A549 (cell line): ENCODE measurements at regions not wholly inside any gene's neighbourhood (a gene's known extent, or its start where the extent isn't known, plus 50 kb on each side); places are given as distances from the start of the nearest gene placed in this dataset.

ENCODE experiments used
- ATAC-seq, 2 experiments: fragments of 200-7000 bp in 1 of 2; fragments of >200 bp in 1 of 2; cut with Nextera tagmentation in 1 of 2; cut with Tn5 transposase in 1 of 2; 3 replicates each; pipeline versions ENCODE4 v1.8.0 to v1.9.1; 2018 to 2020; ENCODE audit warnings: mild to moderate bottlenecking in 1 of 2, moderate library complexity in 1 of 2
- CTCF ChIA-PET: fragments of 300-600 bp; sonication (Branson Sonifier 250); formaldehyde crosslinking; extraction: SDS; loops from one replicate; lab custom pipeline; 2021; ENCODE audit warnings: antibody characterized with exemption, inconsistent platforms; lab: Yijun Ruan, JAX
- POLR2A ChIA-PET: fragments of 350-600 bp; formaldehyde crosslinking; extraction: SDS; loops from one replicate; lab custom pipeline; 2021; ENCODE audit warnings: antibody characterized with exemption, inconsistent platforms; lab: Yijun Ruan, JAX
- DNase-seq, 2 experiments: peaks; one replicate each; pipeline versions ENCODE4 v3.0.0 to v3.0.0-alpha.2; 2011 to 2016; ENCODE audit warnings: low read depth in 1 of 2, low spot score in 1 of 2
- FAIRE-seq: peaks from 2 replicates; lab custom pipeline; 2011; peaks lifted over from hg19 to GRCh38; lab: Jason Lieb, UNC
- H3K27ac ChIP-seq, 2 experiments: fragments of >200 bp; sonication (Bioruptor Twin); formaldehyde crosslinking; 3 replicates each; pipeline ENCODE4 v1.5.1; 2016 to 2017
- H3K4me1 ChIP-seq: fragments of >200 bp; sonication (Bioruptor Twin); formaldehyde crosslinking; 3 replicates; pipeline ENCODE4 v1.6.1; 2016
- H3K4me2 ChIP-seq: fragments of >200 bp; sonication (Bioruptor Twin); formaldehyde crosslinking; 3 replicates; pipeline ENCODE4 v1.6.1; 2016
- H3K4me3 ChIP-seq: fragments of >200 bp; sonication (Bioruptor Twin); formaldehyde crosslinking; 3 replicates; pipeline ENCODE4 v1.5.1; 2016
- H3K9me3 ChIP-seq: fragments of >200 bp; sonication (Bioruptor Twin); formaldehyde crosslinking; 3 replicates; pipeline ENCODE4 v1.6.1; 2016
- CEBPB ChIP-seq, 2 experiments: fragments of >200 bp in 1 of 2; sonication (Bioruptor Twin) in 1 of 2; formaldehyde crosslinking in 1 of 2; IDR thresholded peaks; 2 replicates each; pipeline ENCODE4 v1.6.1; 2012 to 2016
- CHD2 ChIP-seq: fragments of 150-350 bp; IDR thresholded peaks from 2 replicates; pipeline ENCODE4 v1.6.1; 2014; ENCODE audit warnings: low read length; ENCODE audit not compliant: partially characterized antibody
- CTCF ChIP-seq: fragments of >200 bp; sonication (Bioruptor Twin); formaldehyde crosslinking; IDR thresholded peaks from 3 replicates; pipeline ENCODE4 v1.5.1; 2016
- FOSB ChIP-seq: fragments of 250-450 bp; sonication (Bioruptor Pico); IDR thresholded peaks from 2 replicates; pipeline ENCODE4 v1.5.0; 2020; ENCODE audit warnings: mild to moderate bottlenecking, moderate library complexity
- FOSL2 ChIP-seq, 2 experiments: fragments of 450-650 bp in 1 of 2; fragments of >200 bp in 1 of 2; sonication (Bioruptor Twin) in 1 of 2; formaldehyde crosslinking; IDR thresholded peaks; 2 replicates each; pipeline versions ENCODE4 v1.5.0 to v1.6.1; 2016 to 2020; ENCODE audit warnings: mild to moderate bottlenecking in 1 of 2, moderate library complexity in 1 of 2
- FOXS1 ChIP-seq: fragments of 250-450 bp; sonication (Bioruptor Pico); IDR thresholded peaks from 2 replicates; pipeline ENCODE4 v1.5.0; 2020; ENCODE audit warnings: mild to moderate bottlenecking, moderate library complexity
- GATA3 ChIP-seq: IDR thresholded peaks from 2 replicates; pipeline ENCODE4 v1.6.1; 2012; ENCODE audit warnings: borderline replicate concordance
- HOXB13 ChIP-seq: fragments of 250-450 bp; sonication (Bioruptor Pico); IDR thresholded peaks from 2 replicates; pipeline ENCODE4 v1.5.0; 2020; ENCODE audit warnings: low read depth, mild to moderate bottlenecking, moderate library complexity
- JUN ChIP-seq, 2 experiments: fragments of >200 bp; sonication (Bioruptor Twin); formaldehyde crosslinking; IDR thresholded peaks; 2 replicates in 1 of 2; 3 replicates in 1 of 2; pipeline ENCODE4 v1.6.1; 2016 to 2017
- JUNB ChIP-seq: fragments of >200 bp; sonication (Bioruptor Twin); formaldehyde crosslinking; IDR thresholded peaks from 2 replicates; pipeline ENCODE4 v1.6.1; 2016
- KDM1A ChIP-seq: fragments of 200-600 bp; sonication (generic); IDR thresholded peaks from 2 replicates; pipeline ENCODE4 v1.6.1; 2016; ENCODE audit warnings: low read depth, mild to moderate bottlenecking
- MAX ChIP-seq: IDR thresholded peaks from 2 replicates; pipeline ENCODE4 v1.6.1; 2012
- MYC ChIP-seq: IDR thresholded peaks from 2 replicates; pipeline ENCODE4 v1.6.1; 2012; ENCODE audit warnings: mild to moderate bottlenecking, inconsistent platforms, low read length, improper control_type of control experiment, borderline replicate concordance
- NFE2L2 ChIP-seq: fragments of 150-350 bp; conservative IDR thresholded peaks from 2 replicates; pipeline ENCODE4 v1.6.1; 2014; ENCODE audit warnings: low read length
- NPAS2 ChIP-seq: fragments of 250-450 bp; sonication (Bioruptor Pico); IDR thresholded peaks from 2 replicates; pipeline ENCODE4 v1.8.0; 2022; ENCODE audit warnings: mild to moderate bottlenecking, moderate library complexity, borderline replicate concordance
- NR3C1 ChIP-seq: fragments of >200 bp; sonication (Bioruptor Twin); formaldehyde crosslinking; IDR thresholded peaks from 3 replicates; pipeline ENCODE4 v1.6.1; 2017
- PHF8 ChIP-seq: fragments of 200-600 bp; sonication (generic); IDR thresholded peaks from 2 replicates; pipeline ENCODE4 v1.6.1; 2016; ENCODE audit warnings: low read depth, mild to moderate bottlenecking, antibody characterized with exemption, moderate library complexity, borderline replicate concordance
- POLR2A ChIP-seq: IDR thresholded peaks from 2 replicates; pipeline ENCODE4 v1.6.1; 2012; ENCODE audit warnings: mild to moderate bottlenecking, low read length
- POLR2AphosphoS2 ChIP-seq: conservative IDR thresholded peaks from 2 replicates; pipeline ENCODE4 v1.6.1; 2012; ENCODE audit warnings: low read length, improper control_type of control experiment, inconsistent platforms
- RARB ChIP-seq: fragments of 250-450 bp; sonication (Bioruptor Pico); IDR thresholded peaks from 2 replicates; pipeline ENCODE4 v1.8.0; 2021; ENCODE audit warnings: mild to moderate bottlenecking, moderate library complexity
- WGBS: methylation state at CpG from one replicate; pipeline ENCODE4 v1.1.6; 2017; ENCODE audit errors: missing lambda C conversion rate; 5-methylcytosine and 5-hydroxymethylcytosine counted together
- TF ChIP-seq, protein P1 (sequence below): fragments of 150-350 bp; IDR thresholded peaks from 2 replicates; pipeline ENCODE4 v1.6.1; 2014; ENCODE audit warnings: low read depth, mild to moderate bottlenecking, low read length
- TF ChIP-seq, protein P2 (sequence below): IDR thresholded peaks from 2 replicates; pipeline ENCODE4 v1.6.1; 2012; ENCODE audit warnings: low read depth, borderline replicate concordance
- TF ChIP-seq, protein P3 (sequence below): fragments of 250-450 bp; sonication (Bioruptor Pico); IDR thresholded peaks from 2 replicates; pipeline ENCODE4 v1.5.0; 2021; ENCODE audit warnings: mild to moderate bottlenecking, moderate library complexity, borderline replicate concordance

DNA sequence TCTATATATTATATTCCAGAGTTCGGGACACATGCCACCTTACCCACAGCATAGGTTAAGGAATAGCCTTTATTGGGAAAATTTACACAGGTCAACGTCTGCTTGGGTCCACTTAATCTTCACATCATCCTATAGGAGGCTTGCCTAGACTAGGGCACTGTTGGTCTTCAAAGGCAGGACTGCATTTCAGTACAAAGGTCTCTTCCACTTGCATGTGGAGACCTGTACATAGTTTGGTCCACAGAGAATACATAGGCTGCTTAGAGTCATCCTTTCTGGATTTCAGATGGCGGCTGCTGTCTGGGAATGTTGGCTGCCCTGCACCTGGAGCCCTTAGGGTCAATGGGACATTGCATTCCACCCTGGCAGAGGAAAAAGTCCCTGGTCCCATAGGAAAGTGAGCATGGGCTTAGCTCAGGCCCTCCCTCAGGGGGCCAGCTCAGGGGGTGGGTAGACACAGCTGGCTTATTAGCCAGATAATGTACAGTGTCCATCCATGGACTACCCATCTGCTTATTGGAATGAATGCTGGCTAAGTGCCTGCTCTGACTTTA is 75.3 kb upstream of the TGFBR2 start (continued):
- TF ChIP-seq CTCF (no peak), MAX (no peak), NPAS2 (CRISPR knock-in tag) (no peak), RARB (CRISPR knock-in tag) (no peak), POLR2A (no peak), CEBPB (IDR thresholded peaks at IDR 0.05) (no peak), CHD2 (no peak)
- TF ChIP-seq, protein P1, sequence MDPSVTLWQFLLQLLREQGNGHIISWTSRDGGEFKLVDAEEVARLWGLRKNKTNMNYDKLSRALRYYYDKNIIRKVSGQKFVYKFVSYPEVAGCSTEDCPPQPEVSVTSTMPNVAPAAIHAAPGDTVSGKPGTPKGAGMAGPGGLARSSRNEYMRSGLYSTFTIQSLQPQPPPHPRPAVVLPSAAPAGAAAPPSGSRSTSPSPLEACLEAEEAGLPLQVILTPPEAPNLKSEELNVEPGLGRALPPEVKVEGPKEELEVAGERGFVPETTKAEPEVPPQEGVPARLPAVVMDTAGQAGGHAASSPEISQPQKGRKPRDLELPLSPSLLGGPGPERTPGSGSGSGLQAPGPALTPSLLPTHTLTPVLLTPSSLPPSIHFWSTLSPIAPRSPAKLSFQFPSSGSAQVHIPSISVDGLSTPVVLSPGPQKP: no peak

DNA sequence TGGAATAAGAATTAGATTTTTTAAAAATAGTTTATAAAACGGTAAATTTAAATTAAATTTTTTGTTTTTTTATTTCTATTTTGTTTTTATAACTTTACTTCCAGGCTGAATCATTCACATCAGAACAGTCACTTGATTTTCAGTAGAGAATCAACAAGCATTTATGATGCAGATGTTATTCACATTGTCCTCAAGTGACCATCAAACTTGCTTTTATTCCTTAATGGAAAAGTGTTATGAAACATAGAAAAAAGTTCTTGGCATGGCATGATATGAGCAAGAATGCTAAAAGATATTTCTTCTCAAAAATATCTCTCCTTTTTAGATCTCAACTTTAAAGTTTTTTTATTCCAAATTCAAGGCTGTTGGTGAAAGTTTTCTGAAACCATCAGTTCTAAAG is 70.9 kb upstream of the TGFBR2 start:
- ChIA-PET POLR2A (no interaction called here), CTCF (no interaction called here)
- H3K27ac ChIP-seq: no peak overlapping the region
- TF ChIP-seq NFE2L2 (no peak), FOSB (CRISPR knock-in tag) (no peak), MAX (no peak), KDM1A (no peak), JUN (IDR thresholded peaks at IDR 0.05) (no peak), PHF8 (no peak), CEBPB (IDR thresholded peaks at IDR 0.05) (no peak), CTCF (no peak), POLR2AphosphoS2 (no peak), NPAS2 (CRISPR knock-in tag) (no peak)
- TF ChIP-seq, protein P2, sequence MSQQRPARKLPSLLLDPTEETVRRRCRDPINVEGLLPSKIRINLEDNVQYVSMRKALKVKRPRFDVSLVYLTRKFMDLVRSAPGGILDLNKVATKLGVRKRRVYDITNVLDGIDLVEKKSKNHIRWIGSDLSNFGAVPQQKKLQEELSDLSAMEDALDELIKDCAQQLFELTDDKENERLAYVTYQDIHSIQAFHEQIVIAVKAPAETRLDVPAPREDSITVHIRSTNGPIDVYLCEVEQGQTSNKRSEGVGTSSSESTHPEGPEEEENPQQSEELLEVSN: no peak
- DNase-seq (no peak), ATAC-seq (no peak), FAIRE-seq (no peak)
- no peaks in the 10 kb centered on the region; the same call in 2 of the 3 replicates for H3K9me3 ChIP-seq
- H3K4me3 ChIP-seq: no peak overlapping the region
- H3K4me2 ChIP-seq: no peak overlapping the region
- WGBS: 59% methylated on average over 1 of the region's 1 CpG
- peaks cover 13% of the 10 kb centered on the region for H3K4me1 ChIP-seq

GRCh38 chr3:30538791-30539190 is 67.6 kb upstream of the TGFBR2 start:
- Histone ChIP-seq H3K4me3 (no peak overlapping the region), H3K4me2 (peak overlapping the region; percentile 41), H3K27ac (peak overlapping the region in 1 of 2 experiments; percentile 73; a peak in 3 of 6 replicates), H3K4me1 (peaks cover 13% of the 10 kb centered on the region), H3K9me3 (no peaks in the 10 kb centered on the region; the same call in 2 of the 3 replicates)
- WGBS: 27% methylated on average over 1 of the region's 1 CpG
- DNase-seq (peak; percentile 18 to 27), FAIRE-seq (no peak), ATAC-seq (peak in 1 of 2 experiments; percentile 67; a peak in 3 of 6 replicates)
- ChIA-PET CTCF (no interaction called here), POLR2A (no interaction called here)
- TF ChIP-seq POLR2AphosphoS2: no peak
- no peak for TF ChIP-seq HOXB13
- peak; percentile 43 for TF ChIP-seq JUNB
- TF ChIP-seq CTCF: no peak
- TF ChIP-seq, protein P3, sequence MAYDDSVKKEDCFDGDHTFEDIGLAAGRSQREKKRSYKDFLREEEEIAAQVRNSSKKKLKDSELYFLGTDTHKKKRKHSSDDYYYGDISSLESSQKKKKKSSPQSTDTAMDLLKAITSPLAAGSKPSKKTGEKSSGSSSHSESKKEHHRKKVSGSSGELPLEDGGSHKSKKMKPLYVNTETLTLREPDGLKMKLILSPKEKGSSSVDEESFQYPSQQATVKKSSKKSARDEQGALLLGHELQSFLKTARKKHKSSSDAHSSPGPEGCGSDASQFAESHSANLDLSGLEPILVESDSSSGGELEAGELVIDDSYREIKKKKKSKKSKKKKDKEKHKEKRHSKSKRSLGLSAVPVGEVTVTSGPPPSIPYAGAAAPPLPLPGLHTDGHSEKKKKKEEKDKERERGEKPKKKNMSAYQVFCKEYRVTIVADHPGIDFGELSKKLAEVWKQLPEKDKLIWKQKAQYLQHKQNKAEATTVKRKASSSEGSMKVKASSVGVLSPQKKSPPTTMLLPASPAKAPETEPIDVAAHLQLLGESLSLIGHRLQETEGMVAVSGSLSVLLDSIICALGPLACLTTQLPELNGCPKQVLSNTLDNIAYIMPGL (CRISPR knock-in tag): no peak
- TF ChIP-seq FOSL2 (IDR thresholded peaks at IDR 0.05): no peak
- TF ChIP-seq FOSL2 (CRISPR knock-in tag; IDR thresholded peaks at IDR 0.05): peak; percentile 69
- peak; percentile 56; the same call in 1 of the 2 replicates for TF ChIP-seq GATA3
- TF ChIP-seq FOXS1 (CRISPR knock-in tag): no peak
- no peak for TF ChIP-seq JUN (IDR thresholded peaks at IDR 0.05)
- TF ChIP-seq MAX: no peak
- TF ChIP-seq NR3C1: no peak
- TF ChIP-seq CEBPB (IDR thresholded peaks at IDR 0.05): no peak
- TF ChIP-seq MYC: no peak
